Heart left ventricle (tissue), 16 donors: ENCODE measurements at regions not wholly inside any gene's neighbourhood (a gene's known extent, or its start where the extent isn't known, plus 50 kb on each side); places are given as distances from the start of the nearest gene placed in this dataset.

Experiments used
- ATAC-seq, 4 donors: fragments of 200-7000 bp; cut with Tn5 transposase; one replicate each; pipeline ENCODE4 v1.9.1; 2020 to 2022; ENCODE audit warnings: moderate library complexity in 4 of 4, mild to moderate bottlenecking in 3 of 4, moderate number of reproducible peaks in 1 of 4
- DNase-seq, 5 donors: peaks; one replicate each; pipeline ENCODE4 v3.0.0-alpha.2; 2020
- H3K27ac ChIP-seq, 12 donors: fragments of 200-600 bp; sonication (generic) in 4 of 12; one replicate each; pipeline versions ENCODE4 v1.5.0 to v1.8.0; 2016 to 2022; ENCODE audit warnings: mild to moderate bottlenecking in 2 of 12
- H3K27me3 ChIP-seq, 9 donors: fragments of 200-600 bp; sonication (generic) in 2 of 9; one replicate each; pipeline versions ENCODE4 v1.5.1 to v1.8.0; 2016 to 2022; ENCODE audit warnings: mild to moderate bottlenecking in 3 of 9
- H3K36me3 ChIP-seq, 9 donors: fragments of 200-600 bp; sonication (generic) in 2 of 9; one replicate each; pipeline versions ENCODE4 v1.5.0 to v1.8.0; 2018 to 2022; ENCODE audit warnings: mild to moderate bottlenecking in 2 of 9
- H3K4me1 ChIP-seq, 12 donors: fragments of 200-600 bp; sonication (generic) in 4 of 12; one replicate each; pipeline versions ENCODE4 v1.5.0 to v1.8.0; 2016 to 2022; ENCODE audit warnings: mild to moderate bottlenecking in 3 of 12
- H3K4me3 ChIP-seq, 12 donors: fragments of 200-600 bp; sonication (generic) in 4 of 12; one replicate each; pipeline versions ENCODE4 v1.5.0 to v1.8.0; 2017 to 2022; ENCODE audit warnings: mild to moderate bottlenecking in 9 of 12, moderate library complexity in 4 of 12
- H3K9me3 ChIP-seq, 12 donors: fragments of 200-600 bp; sonication (generic) in 4 of 12; one replicate each; pipeline versions ENCODE4 v1.5.0 to v1.8.0; 2016 to 2022; ENCODE audit warnings: mild to moderate bottlenecking in 1 of 12
- POLR2A ChIP-seq, 2 donors: fragments of 450-650 bp; IDR thresholded peaks; one replicate each; pipeline ENCODE4 v1.6.1; 2017; ENCODE audit warnings: antibody characterized with exemption in 2 of 2, mild to moderate bottlenecking in 2 of 2, moderate library complexity in 2 of 2
- WGBS, 4 donors: extraction: QIAGEN DNeasy Blood & Tissue Kit in 2 of 4; methylation state at CpG; one replicate each; pipeline versions ENCODE4 v1.1.5 to v1.1.7; 2013 to 2018; 5-methylcytosine and 5-hydroxymethylcytosine counted together
- intact Hi-C, 10 donors: fragments of 100-400 bp; cut with DNase I; formaldehyde crosslinking; loops; one replicate each; pipeline versions ENCODE4 v1.11.1 to v1.14.2; 2022
- TF ChIP-seq, protein P1 (sequence below), 12 donors: fragments of 200-600 bp; sonication (generic) in 4 of 12; IDR thresholded peaks; one replicate each; pipeline versions ENCODE4 v1.5.0 to v1.8.0; 2018 to 2022; ENCODE audit warnings: antibody characterized with exemption in 12 of 12, mild to moderate bottlenecking in 5 of 12
- donor health status: ischemic (EF 13 %, LVEDD 7.1; RV severe dilation, severe dysfunction).
- donor health status: healthy with polysubstance abuse.
- donor health status: DM: no; HTN: yes; CAD: no.
- donor health status: DM: no; HTN: no; CAD: no.
- donor health status: ischemic (EF 25% LVEDD 6.9; RV normal size, moderate dysfunction).
- donor health status: ischemic (EF 25% LVEDD 5.7; RV mildly dilated, moderate dysfunction).
- donor health status: healthy.
- donor health status: DM: yes; HTN: yes; CAD: no.
- donor health status: ischemic (EF 35%, LVEDD 5.7; RV mildly dilated, moderate dysfunction).
- donor health status: nonischemic (EF 11% LVEDD 7.7; RV severe dilation, severe dysfunction).
- donor health status: DM: yes; HTN: yes; CAD: no.
- donor health status: PGD.
- donor health status: ischemic (EF 29% LVEDD 5.4; RV normal size, mild dysfunction).
- donor health status: nonischemic (EF 23%, LVEDD 6.1; RV moderate dilation, normal function).

DNA sequence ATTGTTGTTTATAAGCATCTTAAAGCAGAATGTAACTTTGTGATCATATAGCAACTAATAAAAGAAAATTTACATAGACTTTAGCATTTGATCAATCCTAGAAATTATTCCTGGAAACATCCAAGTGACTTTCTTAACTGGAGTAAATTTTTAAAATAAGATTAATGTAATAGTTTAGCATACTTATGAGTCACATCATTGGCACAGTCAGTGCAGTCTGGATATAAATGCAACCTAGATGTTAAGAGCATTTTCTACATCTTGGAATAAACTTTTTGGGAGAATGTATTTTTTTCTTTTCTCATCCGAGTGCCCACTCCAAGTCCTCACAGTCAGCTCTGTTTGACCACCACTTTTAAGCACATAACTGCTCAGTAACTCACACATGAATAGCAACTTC, 324.6 kb upstream of the PLSCR5 start:
- Histone ChIP-seq H3K9me3 (no peaks in the 10 kb centered on the region), H3K27ac (no peak overlapping the region), H3K27me3 (no peaks in the 10 kb centered on the region), H3K36me3 (no peaks in the 10 kb centered on the region), H3K4me1 (no peaks in the 10 kb centered on the region), H3K4me3 (no peak overlapping the region)
- 44 to 73% (median 62%) methylated on average over 1 of the region's 1 CpG for WGBS, 4 donors
- DNase-seq (no peak), ATAC-seq (no peak)
- intact Hi-C loops = no loop called here
- no peak for TF ChIP-seq POLR2A (IDR thresholded peaks at IDR 0.05)
- TF ChIP-seq, protein P1, sequence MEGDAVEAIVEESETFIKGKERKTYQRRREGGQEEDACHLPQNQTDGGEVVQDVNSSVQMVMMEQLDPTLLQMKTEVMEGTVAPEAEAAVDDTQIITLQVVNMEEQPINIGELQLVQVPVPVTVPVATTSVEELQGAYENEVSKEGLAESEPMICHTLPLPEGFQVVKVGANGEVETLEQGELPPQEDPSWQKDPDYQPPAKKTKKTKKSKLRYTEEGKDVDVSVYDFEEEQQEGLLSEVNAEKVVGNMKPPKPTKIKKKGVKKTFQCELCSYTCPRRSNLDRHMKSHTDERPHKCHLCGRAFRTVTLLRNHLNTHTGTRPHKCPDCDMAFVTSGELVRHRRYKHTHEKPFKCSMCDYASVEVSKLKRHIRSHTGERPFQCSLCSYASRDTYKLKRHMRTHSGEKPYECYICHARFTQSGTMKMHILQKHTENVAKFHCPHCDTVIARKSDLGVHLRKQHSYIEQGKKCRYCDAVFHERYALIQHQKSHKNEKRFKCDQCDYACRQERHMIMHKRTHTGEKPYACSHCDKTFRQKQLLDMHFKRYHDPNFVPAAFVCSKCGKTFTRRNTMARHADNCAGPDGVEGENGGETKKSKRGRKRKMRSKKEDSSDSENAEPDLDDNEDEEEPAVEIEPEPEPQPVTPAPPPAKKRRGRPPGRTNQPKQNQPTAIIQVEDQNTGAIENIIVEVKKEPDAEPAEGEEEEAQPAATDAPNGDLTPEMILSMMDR (IDR thresholded peaks at IDR 0.05) = no peak

DNA sequence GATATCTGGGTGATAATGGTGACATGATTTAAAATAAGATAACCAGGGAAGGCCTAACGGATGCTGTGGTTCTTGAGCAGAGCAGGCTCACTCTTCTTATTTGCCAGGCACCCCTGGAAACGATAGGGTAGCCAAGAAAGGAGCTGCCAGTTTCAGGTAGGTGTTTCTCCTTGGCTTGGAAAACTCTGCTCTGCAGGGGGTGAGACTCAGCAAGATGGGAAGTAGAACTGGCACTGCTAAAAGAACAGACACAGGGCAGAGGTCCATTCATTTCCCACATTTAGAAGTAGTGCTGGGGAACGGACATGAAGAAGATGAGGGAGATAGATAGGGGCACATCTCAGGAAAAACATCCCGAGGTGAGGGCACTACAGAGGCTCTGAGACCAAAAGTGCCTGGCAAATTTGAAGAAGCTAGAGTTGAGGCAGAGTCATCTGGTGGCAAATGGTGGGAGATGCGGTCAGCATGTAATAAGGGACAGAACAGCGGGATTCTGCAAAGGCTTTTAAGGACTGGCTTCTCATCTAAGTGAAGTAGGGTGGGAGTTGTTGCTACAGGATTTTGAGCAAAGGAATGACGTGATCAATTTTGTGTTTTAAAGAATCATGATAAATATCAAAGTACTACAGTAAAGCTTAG, 323.4 kb upstream of the PLSCR5 start:
- 66 to 81% (median 67%) methylated on average over 7 of the region's 7 CpGs for WGBS, 4 donors

DNA sequence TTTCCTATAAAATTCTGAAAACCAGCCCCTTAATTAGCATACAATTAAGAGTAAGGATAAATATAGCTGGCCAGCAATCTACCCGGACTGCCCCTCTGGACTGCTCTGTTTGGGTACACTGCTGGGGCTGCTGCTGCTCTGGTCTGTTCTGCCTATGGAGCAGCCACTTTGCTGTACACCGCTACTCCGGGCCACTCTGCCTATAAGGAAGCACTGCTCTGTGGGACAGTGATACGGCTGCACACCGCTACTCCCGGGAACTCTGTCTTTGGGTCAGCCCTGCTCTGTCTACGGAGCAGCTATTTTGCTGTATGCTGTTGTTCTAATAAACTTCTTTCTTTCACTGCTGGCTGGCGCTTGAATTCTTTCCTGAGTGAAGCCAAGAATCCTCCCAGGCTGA, 316.5 kb upstream of the PLSCR5 start:
- TF ChIP-seq, protein P1 (IDR thresholded peaks at IDR 0.05) = no peak
- TF ChIP-seq POLR2A (IDR thresholded peaks at IDR 0.05) = no peak
- H3K9me3 ChIP-seq = peaks cover 0 to 9% (median 0%) of the 10 kb centered on the region in 12 donors
- no peak for DNase-seq
- ATAC-seq = peak in 2 of 4 donors; percentile 42 to 44
- H3K4me3 ChIP-seq = no peak overlapping the region
- no peaks in the 10 kb centered on the region for H3K4me1 ChIP-seq
- H3K36me3 ChIP-seq = no peaks in the 10 kb centered on the region
- WGBS, 4 donors = 69 to 84% (median 81%) methylated on average over 8 of the region's 8 CpGs
- no peak overlapping the region for H3K27ac ChIP-seq
- no peaks in the 10 kb centered on the region for H3K27me3 ChIP-seq
- intact Hi-C loops = no loop called here

More for the DNA sequence above, 323.4 kb upstream of the PLSCR5 start:
- intact Hi-C loops = no loop called here
- ATAC-seq (no peak), DNase-seq (no peak)
- Histone ChIP-seq H3K9me3 (no peaks in the 10 kb centered on the region), H3K4me1 (no peaks in the 10 kb centered on the region), H3K4me3 (no peak overlapping the region), H3K27me3 (no peaks in the 10 kb centered on the region), H3K27ac (no peak overlapping the region), H3K36me3 (no peaks in the 10 kb centered on the region)
- TF ChIP-seq, protein P1 (IDR thresholded peaks at IDR 0.05) = no peak
- TF ChIP-seq POLR2A (IDR thresholded peaks at IDR 0.05) = no peak

DNA sequence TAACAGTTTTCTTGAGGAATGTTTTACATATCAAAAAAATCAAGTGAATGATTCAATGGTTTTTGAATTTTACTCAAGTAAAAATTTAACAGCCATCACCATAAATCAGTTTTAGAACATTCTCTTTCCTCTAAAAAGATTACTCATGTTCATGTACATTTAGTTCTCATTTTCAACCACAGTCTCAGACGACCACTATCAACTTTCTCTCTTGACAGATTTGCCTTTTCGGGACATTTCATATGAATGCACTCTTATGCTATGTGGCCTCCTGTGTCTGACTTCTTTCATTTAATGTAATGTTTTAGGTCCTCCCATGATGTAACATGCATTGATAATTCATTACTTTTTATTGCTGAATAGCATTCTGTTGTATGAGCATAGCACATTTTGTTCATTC, 309.3 kb upstream of the PLSCR5 start:
- intact Hi-C loops = no loop called here
- H3K4me3 ChIP-seq = no peak overlapping the region
- no peaks in the 10 kb centered on the region for H3K27me3 ChIP-seq
- H3K9me3 ChIP-seq = peaks cover 0 to 6% (median 0%) of the 10 kb centered on the region in 12 donors
- H3K27ac ChIP-seq = no peak overlapping the region
- 69 to 81% (median 74%) methylated on average over 2 of the region's 2 CpGs for WGBS, 4 donors
- H3K36me3 ChIP-seq = no peaks in the 10 kb centered on the region
- TF ChIP-seq, protein P1 (IDR thresholded peaks at IDR 0.05) = no peak
- no peak for TF ChIP-seq POLR2A (IDR thresholded peaks at IDR 0.05)
- ATAC-seq (no peak), DNase-seq (no peak)
- no peaks in the 10 kb centered on the region for H3K4me1 ChIP-seq
